ENCODE measurements at regions not wholly inside any gene's neighbourhood (a gene's known extent, or its start where the extent isn't known, plus 50 kb on each side); places are given as distances from the start of the nearest gene placed in this dataset.

DNA sequence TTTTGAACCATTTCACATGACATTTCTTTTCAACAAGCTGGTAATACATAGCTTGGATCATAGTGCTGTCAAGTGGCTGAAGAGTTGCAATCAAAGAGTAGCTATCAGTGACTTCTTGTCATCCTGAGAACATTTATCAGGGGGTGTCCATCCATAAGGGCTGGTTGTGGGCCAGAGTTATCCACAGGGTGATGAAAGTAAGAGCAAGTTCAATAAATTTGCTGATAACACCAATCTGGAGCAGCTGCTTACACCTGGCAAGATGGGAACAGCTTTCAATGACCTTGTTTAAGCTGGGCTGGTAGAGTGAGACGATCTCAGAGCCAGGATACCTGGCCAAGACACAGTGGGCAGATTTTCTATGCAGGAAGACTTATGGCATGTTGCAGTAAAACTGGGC lies 96.3 kb upstream of the IMMP2L start:
- no peak for TF ChIP-seq CTCF (IDR thresholded peaks at IDR 0.05)
- TF ChIP-seq POLR2A (IDR thresholded peaks at IDR 0.05): no peak

Data from vagina (tissue), 2 donors.